ENCODE measurements at regions not wholly inside any gene's neighbourhood (a gene's known extent, or its start where the extent isn't known, plus 50 kb on each side); places are given as distances from the start of the nearest gene placed in this dataset.

GRCh38 chr1:213602796-213603486 lies 384.8 kb upstream of the PROX1 start:
- TF ChIP-seq EZH2 (IDR thresholded peaks at IDR 0.05; ENCODE audit: insufficient read depth, poor library complexity, severe bottlenecking), result no peak
- no peak for TF ChIP-seq EZH2phosphoT487 (IDR thresholded peaks at IDR 0.05; ENCODE audit: insufficient read depth, low read depth)
- Histone ChIP-seq H3K4me3 (no peak overlapping the region), H3K4me2 (ENCODE audit: unreplicated experiment) (no peak overlapping the region), H2AFZ (no peak overlapping the region), H3K27ac (no peak overlapping the region), H3K4me1 (ENCODE audit: insufficient read depth) (no peaks in the 10 kb centered on the region), H3K9me2 (ENCODE audit: insufficient read depth) (no peaks in the 10 kb centered on the region), H3K9ac (no peak overlapping the region), H4K20me1 (ENCODE audit: insufficient read depth) (no peaks in the 10 kb centered on the region), H3K27me3 (replicated peaks; ENCODE audit: insufficient read depth) (no peaks in the 10 kb centered on the region), H3K36me3 (ENCODE audit: low read depth) (no peaks in the 10 kb centered on the region), H3K9me3 (ENCODE audit: low read depth) (no peaks in the 10 kb centered on the region), H3F3A (ENCODE audit: insufficient read depth) (no peaks in the 10 kb centered on the region), H3K79me2 (ENCODE audit: insufficient read depth) (no peaks in the 10 kb centered on the region)
- in situ Hi-C loops (cut with MboI), result no loop called here
- WGBS, 2 experiments (ENCODE audit: low coverage in 1 of 2, low lambda C conversion rate in 2 of 2, missing lambda C conversion rate in 2 of 2), result 39 to 49% methylated on average over 2 of the region's 2 CpGs
- DNase-seq, result no peak

GRCh38 chr1:213604477-213604876 lies 383.3 kb upstream of the PROX1 start:
- Histone ChIP-seq H3K27me3 (replicated peaks; ENCODE audit: insufficient read depth) (no peaks in the 10 kb centered on the region), H4K20me1 (ENCODE audit: insufficient read depth) (no peaks in the 10 kb centered on the region), H3F3A (ENCODE audit: insufficient read depth) (no peaks in the 10 kb centered on the region), H3K36me3 (ENCODE audit: low read depth) (no peaks in the 10 kb centered on the region), H3K4me2 (ENCODE audit: unreplicated experiment) (no peak overlapping the region), H3K4me3 (no peak overlapping the region), H3K9me2 (ENCODE audit: insufficient read depth) (no peaks in the 10 kb centered on the region), H3K79me2 (ENCODE audit: insufficient read depth) (no peaks in the 10 kb centered on the region), H3K4me1 (ENCODE audit: insufficient read depth) (no peaks in the 10 kb centered on the region), H3K27ac (no peak overlapping the region), H3K9me3 (ENCODE audit: low read depth) (no peaks in the 10 kb centered on the region), H2AFZ (no peak overlapping the region), H3K9ac (no peak overlapping the region)
- 14 to 21% methylated on average over 4 of the region's 4 CpGs for WGBS, 2 experiments (ENCODE audit: low coverage in 1 of 2, low lambda C conversion rate in 2 of 2, missing lambda C conversion rate in 2 of 2)
- no peak for TF ChIP-seq EZH2phosphoT487 (IDR thresholded peaks at IDR 0.05; ENCODE audit: insufficient read depth, low read depth)
- no peak for TF ChIP-seq EZH2 (IDR thresholded peaks at IDR 0.05; ENCODE audit: insufficient read depth, poor library complexity, severe bottlenecking)
- in situ Hi-C loops (cut with MboI), result no loop called here
- no peak for DNase-seq

GRCh38 chr1:213605732-213606131 lies 382.0 kb upstream of the PROX1 start:
- Histone ChIP-seq H3K9me2 (ENCODE audit: insufficient read depth) (no peaks in the 10 kb centered on the region), H3K9me3 (ENCODE audit: low read depth) (no peaks in the 10 kb centered on the region), H3K4me3 (no peak overlapping the region), H3K4me1 (ENCODE audit: insufficient read depth) (no peaks in the 10 kb centered on the region), H3K27ac (no peak overlapping the region), H3K9ac (no peak overlapping the region), H2AFZ (no peak overlapping the region), H3K27me3 (replicated peaks; ENCODE audit: insufficient read depth) (no peaks in the 10 kb centered on the region), H3F3A (ENCODE audit: insufficient read depth) (no peaks in the 10 kb centered on the region), H4K20me1 (ENCODE audit: insufficient read depth) (no peaks in the 10 kb centered on the region), H3K36me3 (ENCODE audit: low read depth) (no peaks in the 10 kb centered on the region), H3K79me2 (ENCODE audit: insufficient read depth) (no peaks in the 10 kb centered on the region), H3K4me2 (ENCODE audit: unreplicated experiment) (no peak overlapping the region)
- WGBS, 2 experiments (ENCODE audit: low coverage in 1 of 2, low lambda C conversion rate in 2 of 2, missing lambda C conversion rate in 2 of 2), result 45 to 50% methylated on average over 9 of the region's 9 CpGs
- TF ChIP-seq EZH2 (IDR thresholded peaks at IDR 0.05; ENCODE audit: insufficient read depth, poor library complexity, severe bottlenecking), result no peak
- no peak for TF ChIP-seq EZH2phosphoT487 (IDR thresholded peaks at IDR 0.05; ENCODE audit: insufficient read depth, low read depth)
- DNase-seq, result no peak
- in situ Hi-C loops (cut with MboI), result no loop called here

- H3K9me3 ChIP-seq (ENCODE audit: low read depth), result no peaks in the 10 kb centered on the region
- H3K79me2 ChIP-seq (ENCODE audit: insufficient read depth), result no peaks in the 10 kb centered on the region
- H3K4me3 ChIP-seq, result no peak overlapping the region
- H3K27me3 ChIP-seq (replicated peaks; ENCODE audit: insufficient read depth), result no peaks in the 10 kb centered on the region
- no peak overlapping the region for H3K4me2 ChIP-seq (ENCODE audit: unreplicated experiment)
- no peaks in the 10 kb centered on the region for H3K36me3 ChIP-seq (ENCODE audit: low read depth)
- WGBS, 2 experiments (ENCODE audit: low coverage in 1 of 2, low lambda C conversion rate in 2 of 2, missing lambda C conversion rate in 2 of 2), result 2 to 4% methylated on average over 5 of the region's 5 CpGs
- H3K9ac ChIP-seq, result no peak overlapping the region
- H2AFZ ChIP-seq, result no peak overlapping the region
- in situ Hi-C loops (cut with MboI), result no loop called here
- no peak for DNase-seq
- TF ChIP-seq EZH2 (IDR thresholded peaks at IDR 0.05; ENCODE audit: insufficient read depth, poor library complexity, severe bottlenecking), result no peak
- TF ChIP-seq EZH2phosphoT487 (IDR thresholded peaks at IDR 0.05; ENCODE audit: insufficient read depth, low read depth), result no peak
- no peaks in the 10 kb centered on the region for H3K9me2 ChIP-seq (ENCODE audit: insufficient read depth)
- no peaks in the 10 kb centered on the region for H3K4me1 ChIP-seq (ENCODE audit: insufficient read depth)
- H4K20me1 ChIP-seq (ENCODE audit: insufficient read depth), result no peaks in the 10 kb centered on the region
- H3K27ac ChIP-seq, result no peak overlapping the region
- no peaks in the 10 kb centered on the region for H3F3A ChIP-seq (ENCODE audit: insufficient read depth)
Observed at GRCh38 chr1:213606252-213606820, 381.4 kb upstream of the PROX1 start.

All from GM23248 (cell line).